H1 (cell line): ENCODE measurements at regions not wholly inside any gene's neighbourhood (a gene's known extent, or its start where the extent isn't known, plus 50 kb on each side); places are given as distances from the start of the nearest gene placed in this dataset.

Experiments used
- EP300 ChIP-seq, 2 experiments: IDR thresholded peaks; 1 replicate in 1 of 2; 2 replicates in 1 of 2; pipeline ENCODE4 v1.6.1; 2011 to 2012; ENCODE audit warnings: low read depth in 2 of 2, low read length in 2 of 2, mild to moderate bottlenecking in 2 of 2, borderline replicate concordance in 1 of 2, inconsistent platforms in 1 of 2, moderate library complexity in 1 of 2
- KDM5A ChIP-seq: fragments of 200-600 bp; IDR thresholded peaks from 2 replicates; pipeline ENCODE4 v1.7.1; 2012; ENCODE audit warnings: mild to moderate bottlenecking, low read length, inconsistent platforms, mixed read lengths
- YY1 ChIP-seq: IDR thresholded peaks from 2 replicates; pipeline ENCODE4 v1.6.1; 2011; ENCODE audit warnings: low read depth, mild to moderate bottlenecking, low read length

- no peak for TF ChIP-seq KDM5A
- no peak for TF ChIP-seq YY1
- TF ChIP-seq EP300 (IDR thresholded peaks at IDR 0.05; ENCODE audit: borderline replicate concordance in 1 of 2, low read depth in 2 of 2, low read length in 2 of 2): no peak
Observed at GRCh38 chr4:165621983-165622382, 243.2 kb downstream of the CPE start (continued).
